GM21423 (cell line): ENCODE measurements at regions not wholly inside any gene's neighbourhood (a gene's known extent, or its start where the extent isn't known, plus 50 kb on each side); places are given as distances from the start of the nearest gene placed in this dataset.
"Not testable (repeated sequence)": the region's sequence is repeated elsewhere in the genome, so short reads cannot be mapped to it uniquely, and the experiment has no call there.

Experiments used
- ATAC-seq: cut with Tn5 transposase; IDR thresholded peaks from one replicate; pipeline ENCODE4 v1.9.1; 2021; ENCODE audit warnings: mild to moderate bottlenecking, moderate library complexity; ENCODE audit not compliant: unreplicated experiment

GRCh38 chr1:234835239-234835638 lies 225.3 kb upstream of the IRF2BP2 start:
- no peak for ATAC-seq

DNA sequence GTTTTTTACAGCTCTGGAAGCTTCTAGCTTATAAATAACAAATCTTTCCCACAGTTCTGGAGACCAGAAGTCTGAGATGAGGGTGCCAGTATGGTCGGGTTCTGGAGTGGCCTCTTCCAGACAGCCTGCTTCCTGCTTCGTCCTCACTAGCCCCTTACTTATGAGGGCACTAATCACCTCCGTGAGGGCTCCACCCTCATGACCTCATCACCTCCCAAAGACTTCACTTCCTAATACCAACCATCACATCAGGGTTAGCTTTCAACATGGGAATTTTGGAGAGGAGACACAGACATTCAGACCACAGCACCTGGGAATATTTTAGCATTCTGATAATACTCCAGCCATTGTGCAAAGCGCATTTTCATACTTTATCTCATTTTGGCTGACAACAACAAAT lies 223.7 kb upstream of the IRF2BP2 start:
- ATAC-seq = no peak

- no peak for ATAC-seq
Observed at GRCh38 chr1:234833118-234833517, 223.1 kb upstream of the IRF2BP2 start.

DNA sequence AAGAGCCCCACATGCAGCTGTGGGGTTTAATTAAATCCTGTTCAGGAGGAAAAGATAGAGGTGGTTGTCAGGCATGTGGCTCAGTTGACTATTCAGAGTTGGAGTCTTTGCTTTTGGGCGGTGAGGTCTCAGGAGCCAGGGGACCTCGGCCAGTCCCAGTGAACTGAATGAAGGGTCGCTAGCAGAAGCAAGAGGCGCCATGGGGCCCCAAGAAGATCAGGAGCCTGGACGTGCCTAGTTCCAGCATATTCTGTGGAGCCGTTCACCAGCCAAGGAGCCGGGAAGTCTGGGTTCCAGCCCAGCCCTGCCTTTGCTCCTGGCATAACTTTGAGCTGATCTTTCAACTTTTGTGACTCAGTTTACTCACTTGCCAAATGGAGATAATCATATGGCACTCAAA lies 217.7 kb upstream of the IRF2BP2 start:
- no peak for ATAC-seq

DNA sequence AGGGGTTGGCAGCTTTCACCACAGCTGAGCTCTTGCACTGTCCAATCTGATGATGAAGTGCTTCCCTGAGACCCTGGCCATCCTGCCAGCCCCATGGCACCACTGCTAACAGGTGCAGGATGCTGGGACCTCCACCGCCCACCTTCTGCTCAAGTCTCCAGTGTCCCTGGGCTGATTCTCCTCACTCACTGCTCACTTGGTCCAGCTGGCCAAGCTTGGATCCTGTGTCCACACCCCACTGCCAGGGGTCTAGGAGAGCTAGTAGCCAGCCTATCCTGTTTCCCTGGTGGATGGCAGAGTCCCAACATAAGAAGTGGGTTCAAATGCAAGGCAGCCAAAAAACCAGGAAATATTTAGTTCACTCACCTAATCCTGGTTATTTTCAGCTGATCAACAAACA lies 217.2 kb upstream of the IRF2BP2 start:
- ATAC-seq = no peak

GRCh38 chr1:234826352-234826751 lies 216.4 kb upstream of the IRF2BP2 start:
- ATAC-seq = no peak

- ATAC-seq = no peak
Observed at GRCh38 chr1:234825498-234826165, 215.7 kb upstream of the IRF2BP2 start.

- not testable (repeated sequence) for ATAC-seq
Observed at GRCh38 chr1:234824836-234825235, 214.9 kb upstream of the IRF2BP2 start.

GRCh38 chr1:234823191-234824176 lies 213.5 kb upstream of the IRF2BP2 start:
- no peak for ATAC-seq

DNA sequence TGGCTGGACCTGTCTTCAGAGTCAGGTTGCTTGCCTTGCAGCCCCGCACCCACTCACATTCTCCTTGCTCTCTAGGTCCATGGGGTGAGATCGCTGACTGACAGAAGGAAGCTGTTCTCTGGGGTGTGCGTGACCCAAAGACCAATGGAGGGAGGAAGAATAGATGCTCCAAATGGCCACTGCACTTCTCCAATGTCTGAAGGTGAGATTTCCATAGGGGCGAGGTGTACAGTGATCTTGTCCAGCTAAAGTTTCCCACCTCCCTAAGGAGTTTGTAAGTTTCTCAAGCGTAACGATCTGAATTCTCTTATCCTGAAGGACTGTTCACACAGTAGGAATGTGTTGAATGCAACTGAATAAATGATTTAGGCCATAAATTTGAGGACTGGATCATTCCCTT lies 211.9 kb upstream of the IRF2BP2 start:
- no peak for ATAC-seq

DNA sequence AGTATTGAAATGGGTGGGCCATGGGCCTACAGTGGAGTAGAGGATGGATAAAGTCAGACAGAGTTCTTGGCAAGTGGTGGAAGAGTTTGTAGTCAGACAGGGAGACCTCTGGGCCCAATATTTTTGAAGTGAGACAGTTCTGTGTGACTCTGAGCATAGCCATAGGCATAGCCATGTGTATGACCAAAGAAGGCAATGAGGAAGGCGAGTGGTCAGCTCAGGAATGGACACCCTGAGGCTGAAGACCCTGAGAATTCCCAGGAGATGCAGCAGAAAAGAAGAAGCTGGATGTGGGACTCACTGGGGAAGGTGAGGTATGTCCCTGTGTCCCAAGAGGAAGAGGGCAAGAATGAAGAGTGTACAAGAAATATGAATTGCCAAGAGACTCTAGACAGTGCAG lies 210.6 kb upstream of the IRF2BP2 start:
- no peak for ATAC-seq

GRCh38 chr1:234819845-234820244 lies 209.9 kb upstream of the IRF2BP2 start:
- not testable (repeated sequence) for ATAC-seq

DNA sequence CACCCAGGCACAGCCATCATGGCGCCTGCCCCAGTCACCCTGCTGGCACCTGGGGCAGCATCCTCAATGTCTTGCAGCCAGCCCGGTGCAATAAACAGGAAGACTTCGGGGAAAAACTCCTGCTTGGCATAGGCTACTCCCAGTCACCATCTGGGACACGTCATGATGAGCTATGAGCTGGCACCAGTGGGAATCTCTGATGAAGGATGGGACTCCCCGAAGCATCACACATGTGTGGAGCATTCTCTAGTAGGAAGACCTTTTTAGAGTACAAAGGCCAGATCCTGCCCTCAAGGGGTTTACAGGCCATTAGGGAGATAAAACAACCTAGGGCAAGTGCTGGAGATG lies 208.0 kb upstream of the IRF2BP2 start:
- ATAC-seq = not testable (repeated sequence)

DNA sequence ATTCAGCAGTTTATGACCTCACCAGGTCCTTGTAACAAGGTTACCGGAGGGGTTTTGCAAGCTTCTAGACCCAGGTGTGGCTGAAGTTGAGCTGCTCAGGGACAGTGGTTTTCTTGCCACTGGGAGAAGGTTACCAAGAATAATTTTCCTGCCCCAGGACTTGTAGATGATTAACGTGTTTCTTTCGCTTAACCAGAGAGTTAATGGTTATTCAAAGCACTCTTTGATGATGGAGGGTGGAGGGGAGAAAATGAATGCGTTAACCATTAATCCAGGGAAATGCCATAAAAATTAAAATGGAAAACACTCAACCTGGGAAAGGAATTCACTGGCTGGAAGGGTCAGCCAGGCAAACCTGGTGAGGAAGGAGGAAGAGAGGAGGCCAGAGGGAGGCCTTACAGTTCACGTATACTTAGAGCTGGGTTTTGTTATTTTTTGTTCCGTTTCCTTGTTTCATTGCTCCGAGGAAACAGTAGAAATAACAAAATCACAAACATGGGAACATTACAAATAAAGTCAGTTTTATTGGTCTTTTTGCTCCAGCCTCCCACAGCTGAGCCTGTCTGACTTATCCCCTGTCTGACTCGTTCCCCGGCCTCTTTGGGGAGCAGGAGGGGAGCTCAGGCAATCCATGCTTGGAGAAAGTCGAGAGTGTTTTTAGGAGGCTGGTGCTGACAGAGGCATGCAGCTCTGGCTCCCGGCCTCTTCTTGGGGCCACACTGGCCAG lies 207.5 kb upstream of the IRF2BP2 start:
- ATAC-seq = not testable (repeated sequence)

DNA sequence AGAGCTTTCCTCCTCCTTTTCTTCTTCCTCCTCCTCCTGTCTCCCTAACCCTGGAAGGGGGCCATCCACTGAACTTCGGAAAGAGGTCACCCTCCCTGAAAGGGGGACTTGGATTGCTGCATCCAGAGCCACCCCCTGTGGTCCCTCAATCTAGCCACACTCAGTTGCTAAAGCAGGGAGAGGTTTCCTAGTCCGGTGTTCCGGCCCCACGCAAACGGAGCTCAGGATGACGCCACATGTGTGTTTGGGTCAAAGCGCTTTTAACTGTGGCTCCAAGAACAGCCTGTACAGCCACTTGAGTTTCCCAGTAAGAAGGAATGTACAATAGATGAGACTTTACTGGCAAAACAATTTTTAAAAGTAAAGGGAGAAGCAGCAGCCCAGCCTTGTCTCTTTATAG lies 206.9 kb upstream of the IRF2BP2 start:
- not testable (repeated sequence) for ATAC-seq

DNA sequence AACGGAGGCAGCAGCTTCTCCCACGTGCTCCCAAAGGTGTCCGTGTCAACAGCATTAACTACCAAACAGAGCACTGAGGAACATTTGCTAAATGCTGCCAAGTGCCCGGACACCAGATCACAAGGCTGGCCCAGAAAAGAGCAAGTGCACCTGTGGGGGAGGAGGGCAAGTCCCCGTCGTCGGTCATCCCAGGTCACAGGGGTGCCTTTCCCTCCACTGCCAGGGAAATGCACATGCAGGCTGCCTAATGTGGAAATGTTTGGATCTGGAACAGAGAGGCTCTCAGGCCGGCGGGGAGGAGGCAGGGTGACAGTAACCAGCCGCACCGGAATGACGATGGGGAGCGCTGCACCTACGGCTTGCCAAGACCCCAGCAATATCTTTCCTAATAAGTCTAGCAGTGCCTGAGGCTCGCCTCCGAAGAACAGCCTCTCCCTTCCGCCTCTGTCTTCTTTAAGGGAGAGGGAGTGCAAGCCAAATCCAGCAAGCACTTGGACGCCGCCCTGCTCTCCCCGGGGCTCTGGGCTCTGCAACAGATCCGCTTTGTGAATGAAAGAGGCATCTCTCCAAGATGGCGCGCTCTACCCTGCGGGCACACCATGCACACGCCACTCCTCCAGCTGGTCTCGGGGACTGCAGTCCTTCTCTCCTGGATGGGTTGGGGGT lies 206.3 kb upstream of the IRF2BP2 start:
- ATAC-seq = not testable (repeated sequence)

DNA sequence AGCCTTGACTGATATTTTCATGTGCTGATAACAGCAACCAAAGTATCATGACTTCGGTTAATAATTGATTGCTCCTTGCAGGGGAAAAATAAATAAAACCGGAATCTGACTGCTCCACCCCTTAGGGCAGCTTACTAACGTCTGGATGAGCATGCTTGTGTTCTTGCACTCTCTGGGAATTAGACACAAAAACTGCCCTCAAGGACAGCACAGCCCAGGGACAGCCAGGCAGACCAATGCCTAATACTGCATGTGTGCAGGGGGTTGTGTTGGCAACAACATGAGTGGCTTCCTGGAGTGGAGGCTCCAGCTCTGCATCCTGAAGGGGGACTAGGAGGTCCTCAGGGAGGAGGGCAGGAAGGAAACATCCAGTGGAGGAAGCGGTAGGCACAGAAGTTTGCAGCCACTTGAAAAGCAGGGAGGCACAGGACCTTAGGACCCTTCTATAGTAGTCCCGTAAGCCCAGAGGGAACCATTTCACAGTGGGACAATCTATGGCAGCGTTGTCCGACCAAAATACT lies 205.4 kb upstream of the IRF2BP2 start:
- ATAC-seq = not testable (repeated sequence)

DNA sequence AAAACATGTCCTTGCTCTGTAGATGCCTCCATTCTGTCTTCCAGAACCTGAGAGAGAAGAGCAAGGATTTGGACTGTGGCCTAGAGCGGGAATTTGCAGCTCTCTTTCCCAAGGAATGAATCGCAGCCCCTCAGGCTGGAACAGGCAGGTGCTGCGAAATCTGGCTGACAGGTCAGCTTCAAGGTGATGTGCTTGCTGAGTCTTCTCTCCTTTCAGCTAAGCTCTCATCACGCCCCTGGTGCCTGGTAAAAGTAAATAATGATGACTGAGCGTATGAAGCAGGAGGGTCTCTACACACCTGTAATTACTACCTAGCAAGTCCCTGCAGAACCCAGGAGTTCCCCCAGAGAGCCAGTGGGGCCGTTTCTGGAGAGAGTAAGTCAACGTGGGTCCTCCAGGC lies 204.3 kb upstream of the IRF2BP2 start:
- ATAC-seq = not testable (repeated sequence)

GRCh38 chr1:234811824-234812223 lies 201.8 kb upstream of the IRF2BP2 start:
- ATAC-seq = not testable (repeated sequence)

DNA sequence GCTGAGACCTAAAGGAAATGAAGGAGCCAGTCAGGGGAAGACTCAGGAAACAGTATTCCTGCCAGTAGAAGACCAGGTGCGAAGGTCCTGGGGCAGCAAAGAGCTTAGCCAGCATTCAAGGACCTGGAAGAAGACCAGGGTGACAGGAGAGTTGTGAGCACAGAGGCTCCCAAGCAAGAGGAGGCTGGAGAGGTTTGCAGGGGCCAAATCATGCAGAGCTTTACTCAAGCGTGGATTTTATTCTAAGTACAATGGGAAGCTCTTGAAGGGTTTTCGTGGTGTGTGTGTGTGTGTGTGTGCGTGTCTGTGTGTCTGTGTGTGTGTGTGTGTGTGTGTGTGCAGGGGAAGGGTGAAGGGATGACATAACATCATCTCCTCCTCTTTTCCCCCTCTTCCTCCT lies 200.7 kb upstream of the IRF2BP2 start:
- ATAC-seq = not testable (repeated sequence)

GRCh38 chr1:234809854-234810245 lies 199.9 kb upstream of the IRF2BP2 start:
- ATAC-seq = not testable (repeated sequence)
